HG02610 (cell line): ENCODE measurements at regions not wholly inside any gene's neighbourhood (a gene's known extent, or its start where the extent isn't known, plus 50 kb on each side); places are given as distances from the start of the nearest gene placed in this dataset.
"Not testable (repeated sequence)": the region's sequence is repeated elsewhere in the genome, so short reads cannot be mapped to it uniquely, and the experiment has no call there.

Experiments used
- ATAC-seq: cut with Tn5 transposase; IDR thresholded peaks from one replicate; pipeline ENCODE4 v1.9.1; 2021; ENCODE audit warnings: mild to moderate bottlenecking, moderate library complexity; ENCODE audit not compliant: unreplicated experiment

- no peak for ATAC-seq
Observed at GRCh38 chr2:81078631-81079030, 774.1 kb upstream of the LRRTM1 start.

GRCh38 chr2:81078102-81078501 is 773.5 kb upstream of the LRRTM1 start:
- no peak for ATAC-seq

GRCh38 chr2:81077396-81077795 is 772.8 kb upstream of the LRRTM1 start:
- ATAC-seq, result no peak

- ATAC-seq, result no peak
Observed at GRCh38 chr2:81073412-81073811, 768.9 kb upstream of the LRRTM1 start.

- no peak for ATAC-seq
Observed at GRCh38 chr2:81068144-81068543, 763.6 kb upstream of the LRRTM1 start.

- no peak for ATAC-seq
Observed at GRCh38 chr2:81061016-81061415, 756.5 kb upstream of the LRRTM1 start.

GRCh38 chr2:81050580-81051095 is 746.1 kb upstream of the LRRTM1 start:
- no peak for ATAC-seq

GRCh38 chr2:81043681-81044080 is 739.1 kb upstream of the LRRTM1 start:
- no peak for ATAC-seq

- ATAC-seq, result no peak
Observed at GRCh38 chr2:81007104-81007503, 702.6 kb upstream of the LRRTM1 start.

- no peak for ATAC-seq
Observed at GRCh38 chr2:81002906-81003305, 698.4 kb upstream of the LRRTM1 start.

- ATAC-seq, result no peak
Observed at GRCh38 chr2:80987466-80987865, 682.9 kb upstream of the LRRTM1 start.

- ATAC-seq, result no peak
Observed at GRCh38 chr2:80969900-80970299, 665.3 kb upstream of the LRRTM1 start.

- ATAC-seq, result no peak
Observed at GRCh38 chr2:80968450-80968849, 663.9 kb upstream of the LRRTM1 start.

GRCh38 chr2:80947601-80948130 is 643.1 kb upstream of the LRRTM1 start:
- ATAC-seq, result no peak

GRCh38 chr2:80943487-80943886 is 638.9 kb upstream of the LRRTM1 start:
- no peak for ATAC-seq

GRCh38 chr2:80942766-80943165 is 638.2 kb upstream of the LRRTM1 start:
- ATAC-seq, result no peak

GRCh38 chr2:80938463-80938862 is 633.9 kb upstream of the LRRTM1 start:
- ATAC-seq, result no peak

- not testable (repeated sequence) for ATAC-seq
Observed at GRCh38 chr2:80931820-80932219, 627.3 kb upstream of the LRRTM1 start.

GRCh38 chr2:80930777-80931176 is 626.2 kb upstream of the LRRTM1 start:
- ATAC-seq, result no peak

GRCh38 chr2:80926168-80926567 is 621.6 kb upstream of the LRRTM1 start:
- ATAC-seq, result no peak

GRCh38 chr2:80896576-80896975 is 592.0 kb upstream of the LRRTM1 start:
- ATAC-seq, result no peak

- ATAC-seq, result no peak
Observed at GRCh38 chr2:80894486-80894885, 589.9 kb upstream of the LRRTM1 start.

- ATAC-seq, result no peak
Observed at GRCh38 chr2:80893711-80894110, 589.2 kb upstream of the LRRTM1 start.
